ENCODE measurements at regions not wholly inside any gene's neighbourhood (a gene's known extent, or its start where the extent isn't known, plus 50 kb on each side); places are given as distances from the start of the nearest gene placed in this dataset.
"Not testable (repeated sequence)": the region's sequence is repeated elsewhere in the genome, so short reads cannot be mapped to it uniquely, and the experiment has no call there.

DNA sequence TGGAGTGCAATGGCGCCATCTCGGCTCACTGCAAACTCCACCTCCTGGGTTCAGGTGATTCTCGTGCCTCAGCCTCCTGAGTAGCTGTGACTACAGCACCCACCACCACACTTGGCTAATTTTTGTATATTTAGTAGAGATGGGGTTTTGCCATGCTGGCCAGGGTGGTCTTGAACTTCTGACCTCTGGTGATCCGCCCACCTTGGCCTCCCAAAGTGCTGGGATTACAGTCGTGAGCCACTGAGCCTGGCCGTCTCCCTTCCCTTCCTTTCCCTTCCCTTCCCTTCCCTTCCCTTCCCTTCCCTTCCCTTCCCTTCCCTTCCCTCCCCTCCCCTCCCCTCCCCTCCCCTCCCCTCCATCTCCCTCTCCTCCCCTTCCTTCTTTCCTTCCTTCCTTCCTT, 248.9 kb downstream of the NPIPA7 start:
- H3K9me2 ChIP-seq (replicated peaks; ENCODE audit: low read length); H3K27me3 ChIP-seq (ENCODE audit: low read length); intact Hi-C loops (cut with micrococcal nuclease); H2AFZ ChIP-seq (ENCODE audit: low read length); H3K36me3 ChIP-seq (ENCODE audit: low read depth, low read length); H3K4me3 ChIP-seq (ENCODE audit: low read length); H4K20me1 ChIP-seq (ENCODE audit: low read length); ATAC-seq; H3K27ac ChIP-seq (ENCODE audit: low read length); BruUV-seq (replicated peaks); DNase-seq; H3K9me3 ChIP-seq (ENCODE audit: low read length); H3K79me2 ChIP-seq (ENCODE audit: low read length); H3F3A ChIP-seq (ENCODE audit: low read length, unreplicated experiment); CTCF ChIA-PET; POLR2A ChIA-PET (ENCODE audit: unreplicated experiment); H3K9ac ChIP-seq (ENCODE audit: low read length); H3K4me2 ChIP-seq (ENCODE audit: low read length); H3K4me1 ChIP-seq (ENCODE audit: insufficient read depth, low read length): not testable (repeated sequence)

DNA sequence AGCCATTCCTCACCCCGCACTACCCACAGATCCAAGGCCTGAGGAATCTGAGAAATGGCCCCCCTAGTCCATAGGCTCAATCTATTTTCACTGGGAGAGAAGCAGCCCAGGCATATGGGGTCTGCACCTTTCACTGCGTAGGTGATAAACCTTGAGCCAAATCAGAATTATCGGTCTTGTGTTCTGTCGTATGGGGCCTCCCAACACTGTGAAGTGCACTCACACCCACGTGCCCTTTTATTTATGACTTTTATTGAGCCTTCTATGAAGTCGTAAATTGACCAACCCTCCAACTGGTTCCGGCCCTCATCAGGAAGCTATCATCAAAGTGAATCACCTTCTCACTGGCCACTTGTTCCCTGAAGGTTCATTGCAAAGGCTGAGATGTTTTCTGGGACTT, 259.3 kb downstream of the NPIPA7 start:
- BruUV-seq (replicated peaks); H3K79me2 ChIP-seq (ENCODE audit: low read length); H3K27me3 ChIP-seq (ENCODE audit: low read length); ATAC-seq; H3K4me2 ChIP-seq (ENCODE audit: low read length); H3K4me3 ChIP-seq (ENCODE audit: low read length); H3F3A ChIP-seq (ENCODE audit: low read length, unreplicated experiment); DNase-seq; H4K20me1 ChIP-seq (ENCODE audit: low read length); intact Hi-C loops (cut with micrococcal nuclease); H2AFZ ChIP-seq (ENCODE audit: low read length); H3K36me3 ChIP-seq (ENCODE audit: low read depth, low read length); H3K9ac ChIP-seq (ENCODE audit: low read length); CTCF ChIA-PET; H3K4me1 ChIP-seq (ENCODE audit: insufficient read depth, low read length); H3K9me2 ChIP-seq (replicated peaks; ENCODE audit: low read length); H3K27ac ChIP-seq (ENCODE audit: low read length); H3K9me3 ChIP-seq (ENCODE audit: low read length); POLR2A ChIA-PET (ENCODE audit: unreplicated experiment): not testable (repeated sequence)

DNA sequence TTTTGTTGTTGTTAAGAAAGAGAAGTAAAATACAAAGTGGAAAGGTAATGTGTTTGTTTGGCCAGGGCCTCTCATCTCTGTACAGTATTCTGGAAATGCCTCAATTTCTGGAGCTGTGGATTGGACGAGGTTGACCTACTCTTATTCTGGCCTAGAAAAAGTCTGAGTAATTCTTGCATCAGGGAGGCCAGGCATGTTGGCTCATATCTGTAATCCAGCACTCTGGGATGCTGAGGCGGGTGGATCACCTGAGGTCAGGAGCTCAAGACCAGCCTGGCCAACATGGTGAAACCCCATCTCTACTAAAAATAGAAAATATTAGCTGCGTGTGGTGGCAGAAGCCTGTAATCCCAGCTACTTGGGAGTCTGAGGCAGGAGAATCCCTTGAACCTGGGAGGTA, 259.8 kb downstream of the NPIPA7 start:
- H3K9ac ChIP-seq (ENCODE audit: low read length); H3K27me3 ChIP-seq (ENCODE audit: low read length); ATAC-seq; POLR2A ChIA-PET (ENCODE audit: unreplicated experiment); H3K4me3 ChIP-seq (ENCODE audit: low read length); H3K9me2 ChIP-seq (replicated peaks; ENCODE audit: low read length); BruUV-seq (replicated peaks); H3K27ac ChIP-seq (ENCODE audit: low read length); intact Hi-C loops (cut with micrococcal nuclease); H3K9me3 ChIP-seq (ENCODE audit: low read length); H3K4me1 ChIP-seq (ENCODE audit: insufficient read depth, low read length); CTCF ChIA-PET; H3K79me2 ChIP-seq (ENCODE audit: low read length); H3K36me3 ChIP-seq (ENCODE audit: low read depth, low read length); H4K20me1 ChIP-seq (ENCODE audit: low read length); H2AFZ ChIP-seq (ENCODE audit: low read length); H3K4me2 ChIP-seq (ENCODE audit: low read length); DNase-seq; H3F3A ChIP-seq (ENCODE audit: low read length, unreplicated experiment): not testable (repeated sequence)

DNA sequence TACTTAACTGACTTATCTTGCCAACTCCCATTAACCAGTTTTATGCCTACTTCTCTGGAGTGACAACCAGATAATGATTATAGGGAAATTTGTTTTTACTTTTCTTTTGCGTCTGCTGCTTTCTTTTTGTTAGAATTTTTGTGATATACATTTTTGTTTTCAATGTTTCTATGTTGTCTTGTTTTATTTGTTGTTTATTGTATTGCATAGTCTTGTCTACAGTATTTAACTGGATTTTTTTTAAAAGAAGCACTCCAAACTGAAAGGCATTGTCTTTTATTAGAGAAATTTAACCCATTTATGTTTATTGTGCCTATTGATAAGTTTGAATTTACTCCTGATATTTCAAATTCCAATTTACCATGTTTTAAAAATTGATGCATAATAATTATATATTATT, 264.9 kb downstream of the NPIPA7 start:
- DNase-seq; POLR2A ChIA-PET (ENCODE audit: unreplicated experiment); H3K27me3 ChIP-seq (ENCODE audit: low read length); intact Hi-C loops (cut with micrococcal nuclease); H3K4me3 ChIP-seq (ENCODE audit: low read length); H3K36me3 ChIP-seq (ENCODE audit: low read depth, low read length); H4K20me1 ChIP-seq (ENCODE audit: low read length); ATAC-seq; H3F3A ChIP-seq (ENCODE audit: low read length, unreplicated experiment); H3K9ac ChIP-seq (ENCODE audit: low read length); H3K9me3 ChIP-seq (ENCODE audit: low read length); H3K4me2 ChIP-seq (ENCODE audit: low read length); H3K9me2 ChIP-seq (replicated peaks; ENCODE audit: low read length); BruUV-seq (replicated peaks); H3K79me2 ChIP-seq (ENCODE audit: low read length); H3K4me1 ChIP-seq (ENCODE audit: insufficient read depth, low read length); CTCF ChIA-PET; H2AFZ ChIP-seq (ENCODE audit: low read length); H3K27ac ChIP-seq (ENCODE audit: low read length): not testable (repeated sequence)

DNA sequence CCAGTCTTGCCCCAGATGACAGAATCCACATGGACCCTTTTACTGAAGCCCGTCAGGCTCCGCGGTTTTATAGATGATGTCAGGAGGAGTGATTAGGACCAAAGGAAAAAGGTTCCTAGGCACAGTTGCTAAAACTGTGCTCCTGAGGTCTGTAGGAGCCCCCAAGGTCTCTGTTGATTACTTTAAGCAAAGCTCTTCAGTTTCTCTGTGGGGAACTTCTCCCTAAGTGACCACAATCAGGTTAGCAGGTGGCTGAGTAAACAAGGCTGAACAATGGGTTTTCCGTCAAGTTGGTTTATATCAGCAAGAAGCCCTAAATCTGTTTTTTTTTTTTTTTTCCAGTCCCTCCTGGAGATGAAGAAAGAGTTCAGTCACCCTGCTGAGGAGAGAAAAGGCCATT, 269.1 kb downstream of the NPIPA7 start:
- H3K9ac ChIP-seq (ENCODE audit: low read length); H3K4me3 ChIP-seq (ENCODE audit: low read length); H3K79me2 ChIP-seq (ENCODE audit: low read length); H3K9me2 ChIP-seq (replicated peaks; ENCODE audit: low read length); DNase-seq; H3K4me2 ChIP-seq (ENCODE audit: low read length); POLR2A ChIA-PET (ENCODE audit: unreplicated experiment); H2AFZ ChIP-seq (ENCODE audit: low read length); ATAC-seq; H3K27ac ChIP-seq (ENCODE audit: low read length); H3F3A ChIP-seq (ENCODE audit: low read length, unreplicated experiment); H3K9me3 ChIP-seq (ENCODE audit: low read length); intact Hi-C loops (cut with micrococcal nuclease); H3K27me3 ChIP-seq (ENCODE audit: low read length); BruUV-seq (replicated peaks); CTCF ChIA-PET; H3K4me1 ChIP-seq (ENCODE audit: insufficient read depth, low read length); H3K36me3 ChIP-seq (ENCODE audit: low read depth, low read length); H4K20me1 ChIP-seq (ENCODE audit: low read length): not testable (repeated sequence)

DNA sequence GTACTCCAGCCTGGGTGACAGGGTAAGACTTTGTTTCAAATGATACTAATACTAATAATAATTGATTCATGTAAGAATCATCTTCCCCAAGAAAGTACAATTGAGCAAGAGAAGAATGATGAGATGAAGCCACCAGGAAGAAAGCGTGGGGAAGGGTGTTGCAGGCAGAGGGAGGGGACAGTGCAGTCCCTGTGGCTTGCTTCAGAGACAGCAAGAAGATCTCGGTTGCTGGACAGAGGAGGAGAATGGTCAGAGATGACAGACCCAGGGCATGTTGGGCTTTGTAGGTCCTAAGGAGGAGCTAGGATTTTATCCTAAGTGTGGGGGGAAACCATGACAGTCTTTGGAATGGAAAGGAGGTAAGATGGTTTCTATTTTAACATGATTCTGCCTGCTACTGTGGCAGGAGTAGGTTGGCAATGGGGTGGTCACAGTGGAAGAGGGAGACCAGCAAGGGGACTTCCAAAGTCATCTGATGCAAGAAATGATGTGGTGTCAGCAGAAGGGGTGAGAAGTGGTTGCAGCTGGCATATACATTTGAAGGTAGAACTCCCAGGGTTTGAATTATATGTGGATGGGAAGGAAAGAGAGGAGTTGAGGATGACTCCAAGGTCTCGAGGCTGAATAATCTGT, 293.4 kb downstream of the NPIPA7 start:
- H3K36me3 ChIP-seq (ENCODE audit: low read depth, low read length); H3K9me3 ChIP-seq (ENCODE audit: low read length); ATAC-seq; BruUV-seq (replicated peaks); H3K27ac ChIP-seq (ENCODE audit: low read length); DNase-seq; H3K9me2 ChIP-seq (replicated peaks; ENCODE audit: low read length); H3K27me3 ChIP-seq (ENCODE audit: low read length); H3K4me2 ChIP-seq (ENCODE audit: low read length); H3K9ac ChIP-seq (ENCODE audit: low read length); H3K4me1 ChIP-seq (ENCODE audit: insufficient read depth, low read length); intact Hi-C loops (cut with micrococcal nuclease); CTCF ChIA-PET; H3K79me2 ChIP-seq (ENCODE audit: low read length); POLR2A ChIA-PET (ENCODE audit: unreplicated experiment); H2AFZ ChIP-seq (ENCODE audit: low read length); H3K4me3 ChIP-seq (ENCODE audit: low read length); H4K20me1 ChIP-seq (ENCODE audit: low read length); H3F3A ChIP-seq (ENCODE audit: low read length, unreplicated experiment): not testable (repeated sequence)

DNA sequence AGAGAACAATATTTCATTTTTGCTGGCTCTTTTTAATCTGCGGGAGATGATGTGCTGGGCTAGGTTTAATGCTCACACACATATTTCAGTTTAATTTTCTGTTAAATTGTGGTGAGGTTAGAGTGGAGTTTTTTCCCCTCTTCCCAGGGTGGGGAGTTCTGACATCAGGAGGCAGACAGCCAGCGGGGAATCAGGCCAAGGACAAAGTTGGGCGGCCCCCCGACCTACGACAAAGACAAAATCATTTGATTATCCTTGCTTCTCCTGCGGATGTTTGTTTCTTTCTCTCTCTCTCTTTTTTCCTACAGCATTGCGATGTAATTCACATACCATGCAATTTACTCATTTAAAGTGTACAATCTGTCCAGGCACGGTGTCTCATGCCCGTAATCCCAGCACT, 295.9 kb downstream of the NPIPA7 start:
- H3K27ac ChIP-seq (ENCODE audit: low read length); intact Hi-C loops (cut with micrococcal nuclease); H3K4me3 ChIP-seq (ENCODE audit: low read length); H3K27me3 ChIP-seq (ENCODE audit: low read length); ATAC-seq; H3K9me2 ChIP-seq (replicated peaks; ENCODE audit: low read length); H3K4me2 ChIP-seq (ENCODE audit: low read length); H3F3A ChIP-seq (ENCODE audit: low read length, unreplicated experiment); H2AFZ ChIP-seq (ENCODE audit: low read length); H3K4me1 ChIP-seq (ENCODE audit: insufficient read depth, low read length); BruUV-seq (replicated peaks); POLR2A ChIA-PET (ENCODE audit: unreplicated experiment); H4K20me1 ChIP-seq (ENCODE audit: low read length); DNase-seq; H3K36me3 ChIP-seq (ENCODE audit: low read depth, low read length); H3K9me3 ChIP-seq (ENCODE audit: low read length); H3K9ac ChIP-seq (ENCODE audit: low read length); H3K79me2 ChIP-seq (ENCODE audit: low read length); CTCF ChIA-PET: not testable (repeated sequence)
